ENCODE measurements at regions not wholly inside any gene's neighbourhood (a gene's known extent, or its start where the extent isn't known, plus 50 kb on each side); places are given as distances from the start of the nearest gene placed in this dataset.

DNA sequence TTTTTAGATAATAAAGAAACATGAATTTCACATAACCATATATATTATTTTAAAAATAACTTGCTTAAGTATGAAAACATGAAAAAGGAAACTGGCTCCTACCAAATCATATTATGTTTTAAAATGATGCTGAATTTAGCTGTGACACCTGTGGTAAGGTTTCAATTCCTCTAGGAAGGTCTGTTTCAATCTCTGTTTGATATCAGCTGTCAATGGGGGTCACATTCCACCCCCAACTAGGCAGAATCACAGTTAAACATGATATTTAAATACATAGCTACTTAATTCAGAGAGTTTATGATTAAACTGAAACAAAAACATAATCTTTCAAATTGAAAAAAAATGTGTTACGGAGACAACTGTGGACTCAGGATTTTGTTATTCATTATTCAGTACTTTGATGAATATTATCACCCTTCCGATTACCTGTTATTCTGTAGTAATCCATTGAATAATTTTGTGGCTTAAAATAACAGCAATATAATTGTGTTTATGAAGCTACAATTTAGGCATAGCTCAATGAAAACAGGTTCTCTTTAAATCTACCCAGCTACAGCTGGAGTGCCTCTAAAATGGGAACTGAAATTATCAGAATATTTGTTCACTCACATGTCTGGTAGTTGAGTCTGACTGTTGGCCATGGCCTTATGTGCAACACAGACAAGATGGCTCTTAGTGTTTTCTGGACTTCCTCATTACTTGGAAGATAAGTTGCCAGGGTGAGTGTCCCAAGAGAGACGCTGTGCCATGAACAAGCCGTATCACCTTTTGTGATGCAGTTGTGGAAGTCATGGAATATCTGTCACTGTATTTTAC lies 244.6 kb upstream of the ANO3 start:
- no peak overlapping the region for H3K27ac ChIP-seq (replicated peaks)
- no peak for DNase-seq (ENCODE audit: low read depth in 1 of 2, low spot score in 1 of 2)
- H3K4me3 ChIP-seq (replicated peaks; ENCODE audit: insufficient read depth, low read length): no peak overlapping the region
- no peaks in the 10 kb centered on the region for H3K27me3 ChIP-seq (ENCODE audit: insufficient read depth, poor library complexity, severe bottlenecking)
- TF ChIP-seq SPI1 (IDR thresholded peaks at IDR 0.05; ENCODE audit: borderline replicate concordance, low read depth) (no peak), POLR2AphosphoS5 (IDR thresholded peaks at IDR 0.05; ENCODE audit: low read depth) (no peak), GABPA (IDR thresholded peaks at IDR 0.05; ENCODE audit: low read depth) (no peak)
- TF ChIP-seq, protein P1, sequence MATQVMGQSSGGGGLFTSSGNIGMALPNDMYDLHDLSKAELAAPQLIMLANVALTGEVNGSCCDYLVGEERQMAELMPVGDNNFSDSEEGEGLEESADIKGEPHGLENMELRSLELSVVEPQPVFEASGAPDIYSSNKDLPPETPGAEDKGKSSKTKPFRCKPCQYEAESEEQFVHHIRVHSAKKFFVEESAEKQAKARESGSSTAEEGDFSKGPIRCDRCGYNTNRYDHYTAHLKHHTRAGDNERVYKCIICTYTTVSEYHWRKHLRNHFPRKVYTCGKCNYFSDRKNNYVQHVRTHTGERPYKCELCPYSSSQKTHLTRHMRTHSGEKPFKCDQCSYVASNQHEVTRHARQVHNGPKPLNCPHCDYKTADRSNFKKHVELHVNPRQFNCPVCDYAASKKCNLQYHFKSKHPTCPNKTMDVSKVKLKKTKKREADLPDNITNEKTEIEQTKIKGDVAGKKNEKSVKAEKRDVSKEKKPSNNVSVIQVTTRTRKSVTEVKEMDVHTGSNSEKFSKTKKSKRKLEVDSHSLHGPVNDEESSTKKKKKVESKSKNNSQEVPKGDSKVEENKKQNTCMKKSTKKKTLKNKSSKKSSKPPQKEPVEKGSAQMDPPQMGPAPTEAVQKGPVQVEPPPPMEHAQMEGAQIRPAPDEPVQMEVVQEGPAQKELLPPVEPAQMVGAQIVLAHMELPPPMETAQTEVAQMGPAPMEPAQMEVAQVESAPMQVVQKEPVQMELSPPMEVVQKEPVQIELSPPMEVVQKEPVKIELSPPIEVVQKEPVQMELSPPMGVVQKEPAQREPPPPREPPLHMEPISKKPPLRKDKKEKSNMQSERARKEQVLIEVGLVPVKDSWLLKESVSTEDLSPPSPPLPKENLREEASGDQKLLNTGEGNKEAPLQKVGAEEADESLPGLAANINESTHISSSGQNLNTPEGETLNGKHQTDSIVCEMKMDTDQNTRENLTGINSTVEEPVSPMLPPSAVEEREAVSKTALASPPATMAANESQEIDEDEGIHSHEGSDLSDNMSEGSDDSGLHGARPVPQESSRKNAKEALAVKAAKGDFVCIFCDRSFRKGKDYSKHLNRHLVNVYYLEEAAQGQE (IDR thresholded peaks at IDR 0.05; ENCODE audit: insufficient replicate concordance, low read depth): no peak
- TF ChIP-seq, protein P2, sequence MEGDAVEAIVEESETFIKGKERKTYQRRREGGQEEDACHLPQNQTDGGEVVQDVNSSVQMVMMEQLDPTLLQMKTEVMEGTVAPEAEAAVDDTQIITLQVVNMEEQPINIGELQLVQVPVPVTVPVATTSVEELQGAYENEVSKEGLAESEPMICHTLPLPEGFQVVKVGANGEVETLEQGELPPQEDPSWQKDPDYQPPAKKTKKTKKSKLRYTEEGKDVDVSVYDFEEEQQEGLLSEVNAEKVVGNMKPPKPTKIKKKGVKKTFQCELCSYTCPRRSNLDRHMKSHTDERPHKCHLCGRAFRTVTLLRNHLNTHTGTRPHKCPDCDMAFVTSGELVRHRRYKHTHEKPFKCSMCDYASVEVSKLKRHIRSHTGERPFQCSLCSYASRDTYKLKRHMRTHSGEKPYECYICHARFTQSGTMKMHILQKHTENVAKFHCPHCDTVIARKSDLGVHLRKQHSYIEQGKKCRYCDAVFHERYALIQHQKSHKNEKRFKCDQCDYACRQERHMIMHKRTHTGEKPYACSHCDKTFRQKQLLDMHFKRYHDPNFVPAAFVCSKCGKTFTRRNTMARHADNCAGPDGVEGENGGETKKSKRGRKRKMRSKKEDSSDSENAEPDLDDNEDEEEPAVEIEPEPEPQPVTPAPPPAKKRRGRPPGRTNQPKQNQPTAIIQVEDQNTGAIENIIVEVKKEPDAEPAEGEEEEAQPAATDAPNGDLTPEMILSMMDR (IDR thresholded peaks at IDR 0.05; ENCODE audit: insufficient read depth, low read length): no peak

DNA sequence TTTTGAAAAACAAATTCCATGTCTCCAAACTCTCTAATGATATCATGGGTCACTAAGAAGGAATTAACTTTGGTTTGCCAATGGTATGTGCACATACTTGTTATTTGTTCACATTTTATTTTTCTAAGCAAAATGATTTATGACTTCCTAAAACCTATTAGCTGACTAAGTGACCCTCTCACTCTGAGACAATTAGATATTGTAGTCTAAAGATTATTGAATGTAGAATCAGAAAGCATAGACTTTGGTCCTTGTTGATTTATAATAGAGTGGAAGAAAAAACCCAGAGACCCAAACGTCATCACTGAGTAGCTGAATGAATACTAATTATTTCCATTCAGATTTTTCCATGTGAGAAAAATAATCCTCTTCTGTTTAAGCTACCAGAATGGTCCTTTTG lies 243.5 kb upstream of the ANO3 start:
- DNase-seq (ENCODE audit: low read depth in 1 of 2, low spot score in 1 of 2): no peak
- Histone ChIP-seq H3K4me3 (replicated peaks; ENCODE audit: insufficient read depth, low read length) (no peak overlapping the region), H3K27me3 (ENCODE audit: insufficient read depth, poor library complexity, severe bottlenecking) (no peaks in the 10 kb centered on the region), H3K27ac (replicated peaks) (no peak overlapping the region)
- TF ChIP-seq SPI1 (IDR thresholded peaks at IDR 0.05; ENCODE audit: borderline replicate concordance, low read depth) (no peak), GABPA (IDR thresholded peaks at IDR 0.05; ENCODE audit: low read depth) (no peak), POLR2AphosphoS5 (IDR thresholded peaks at IDR 0.05; ENCODE audit: low read depth) (no peak)
- TF ChIP-seq, protein P2 (IDR thresholded peaks at IDR 0.05; ENCODE audit: insufficient read depth, low read length): no peak
- TF ChIP-seq, protein P1 (IDR thresholded peaks at IDR 0.05; ENCODE audit: insufficient replicate concordance, low read depth): no peak

DNA sequence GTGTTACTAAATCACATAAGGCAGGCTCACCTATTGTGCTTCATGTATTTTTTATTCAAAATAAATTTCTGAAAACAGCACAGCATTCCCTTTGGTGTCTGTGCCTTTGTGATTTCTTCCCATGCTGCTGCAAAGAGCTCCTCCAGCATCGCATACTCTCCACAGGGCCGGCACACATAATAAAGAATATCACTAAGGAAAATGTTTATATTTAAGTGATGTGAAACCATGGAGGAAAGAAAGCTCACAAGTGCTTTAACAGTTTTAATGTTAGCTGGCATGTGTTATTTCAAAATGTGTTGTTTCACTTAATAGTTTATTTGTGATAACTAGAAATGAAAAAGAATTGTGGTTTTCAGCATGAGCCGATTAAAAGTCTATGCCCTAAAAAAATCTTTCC lies 241.3 kb upstream of the ANO3 start:
- Histone ChIP-seq H3K27me3 (ENCODE audit: insufficient read depth, poor library complexity, severe bottlenecking) (no peaks in the 10 kb centered on the region), H3K27ac (replicated peaks) (no peak overlapping the region), H3K4me3 (replicated peaks; ENCODE audit: insufficient read depth, low read length) (no peak overlapping the region)
- TF ChIP-seq SPI1 (IDR thresholded peaks at IDR 0.05; ENCODE audit: borderline replicate concordance, low read depth) (no peak), GABPA (IDR thresholded peaks at IDR 0.05; ENCODE audit: low read depth) (no peak), POLR2AphosphoS5 (IDR thresholded peaks at IDR 0.05; ENCODE audit: low read depth) (no peak)
- TF ChIP-seq, protein P1 (IDR thresholded peaks at IDR 0.05; ENCODE audit: insufficient replicate concordance, low read depth): no peak
- TF ChIP-seq, protein P2 (IDR thresholded peaks at IDR 0.05; ENCODE audit: insufficient read depth, low read length): no peak
- no peak for DNase-seq (ENCODE audit: low read depth in 1 of 2, low spot score in 1 of 2)
